IPS-20b (cell line): ENCODE measurements at regions not wholly inside any gene's neighbourhood (a gene's known extent, or its start where the extent isn't known, plus 50 kb on each side); places are given as distances from the start of the nearest gene placed in this dataset.
"Not testable (repeated sequence)": the region's sequence is repeated elsewhere in the genome, so short reads cannot be mapped to it uniquely, and the experiment has no call there.

Source experiments
- H3K27ac ChIP-seq: one replicate; pipeline ENCODE4 v1.5.1; 2013; ENCODE audit warnings: low read length
- H3K27me3 ChIP-seq: 2 replicates; pipeline ENCODE4 v1.6.1; 2013; ENCODE audit warnings: mild to moderate bottlenecking, low read length, inconsistent platforms; ENCODE audit not compliant: insufficient read depth
- H3K36me3 ChIP-seq: 2 replicates; pipeline ENCODE4 v1.6.1; 2013; ENCODE audit warnings: low read depth, mild to moderate bottlenecking, inconsistent platforms, low read length, moderate library complexity; ENCODE audit not compliant: insufficient read depth
- H3K4me1 ChIP-seq: 2 replicates; pipeline ENCODE4 v1.6.1; 2013; ENCODE audit warnings: mild to moderate bottlenecking, control low read depth, inconsistent platforms, low read length, moderate library complexity; ENCODE audit not compliant: insufficient read depth
- H3K4me3 ChIP-seq: 2 replicates; pipeline ENCODE4 v1.5.1; 2013; ENCODE audit warnings: mild to moderate bottlenecking, low read length, inconsistent platforms
- H3K9ac ChIP-seq: 2 replicates; pipeline ENCODE4 v1.6.1; 2013; ENCODE audit warnings: low read depth, mild to moderate bottlenecking, inconsistent platforms, low read length, moderate library complexity
- H3K9me3 ChIP-seq: 2 replicates; pipeline ENCODE4 v1.6.1; 2013; ENCODE audit warnings: mild to moderate bottlenecking, low read depth, low read length, inconsistent platforms; ENCODE audit not compliant: insufficient read depth

DNA sequence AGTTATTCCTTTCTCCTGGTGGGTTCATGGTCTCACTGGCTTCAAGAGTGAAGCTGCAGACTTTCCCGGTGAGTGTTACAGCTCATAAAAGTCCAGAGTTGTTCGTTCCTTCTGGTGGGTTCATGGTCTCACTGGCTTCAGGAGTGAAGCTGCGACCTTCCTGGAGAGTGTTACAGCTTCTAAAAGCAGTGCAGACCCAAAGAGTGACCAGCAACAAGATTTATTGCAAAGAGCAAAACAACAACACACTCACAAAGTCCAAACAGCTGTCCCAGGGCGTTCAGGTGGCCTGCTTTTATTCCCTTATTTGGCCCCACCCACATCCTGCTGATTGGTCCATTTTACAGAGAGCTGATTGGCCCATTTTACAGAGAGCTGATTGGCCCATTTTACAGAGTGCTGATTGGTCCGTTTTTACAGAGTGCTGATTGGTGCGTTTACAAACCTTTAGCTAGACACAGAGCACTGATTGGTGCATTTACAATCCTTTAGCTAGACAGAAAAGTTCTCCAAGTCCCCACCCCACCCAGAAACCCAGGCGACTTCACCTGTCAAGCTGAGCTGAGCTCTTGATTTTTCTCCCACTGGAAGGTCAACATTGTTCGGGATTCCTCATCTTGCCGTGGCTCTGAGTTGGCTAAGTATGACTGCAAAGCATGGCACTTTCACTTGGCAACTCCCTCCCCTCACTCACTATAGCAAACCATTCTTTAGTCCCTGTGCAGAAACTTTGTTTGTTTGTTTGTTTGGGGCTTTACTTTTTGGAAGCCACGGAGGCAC is 87.3 kb upstream of the EEPD1 start:
- not testable (repeated sequence) for H3K9me3 ChIP-seq, H3K27ac ChIP-seq, H3K9ac ChIP-seq, H3K27me3 ChIP-seq, H3K36me3 ChIP-seq, H3K4me3 ChIP-seq
- H3K4me1 ChIP-seq, result peaks cover 19% of the 10 kb centered on the region

DNA sequence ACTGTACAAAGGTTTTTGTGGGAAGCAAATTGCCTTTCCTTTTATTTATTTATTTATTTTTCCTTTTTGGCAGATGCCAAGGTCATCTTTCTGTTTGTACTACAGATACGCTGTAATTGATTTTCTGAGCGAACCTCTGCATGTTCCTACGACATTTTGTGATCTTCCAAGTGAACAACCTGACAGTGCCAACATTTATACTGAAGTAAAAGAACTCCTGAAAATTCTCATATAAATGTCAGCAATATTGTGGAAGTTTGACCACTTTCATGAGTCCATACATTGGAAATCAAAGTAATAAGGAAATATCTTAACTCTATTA is 86.8 kb upstream of the EEPD1 start:
- no peaks in the 10 kb centered on the region for H3K36me3 ChIP-seq
- H3K9me3 ChIP-seq, result no peaks in the 10 kb centered on the region
- peaks cover 19% of the 10 kb centered on the region for H3K4me1 ChIP-seq
- H3K27me3 ChIP-seq, result no peaks in the 10 kb centered on the region
- no peak overlapping the region for H3K27ac ChIP-seq
- H3K4me3 ChIP-seq, result no peak overlapping the region
- no peak overlapping the region for H3K9ac ChIP-seq

DNA sequence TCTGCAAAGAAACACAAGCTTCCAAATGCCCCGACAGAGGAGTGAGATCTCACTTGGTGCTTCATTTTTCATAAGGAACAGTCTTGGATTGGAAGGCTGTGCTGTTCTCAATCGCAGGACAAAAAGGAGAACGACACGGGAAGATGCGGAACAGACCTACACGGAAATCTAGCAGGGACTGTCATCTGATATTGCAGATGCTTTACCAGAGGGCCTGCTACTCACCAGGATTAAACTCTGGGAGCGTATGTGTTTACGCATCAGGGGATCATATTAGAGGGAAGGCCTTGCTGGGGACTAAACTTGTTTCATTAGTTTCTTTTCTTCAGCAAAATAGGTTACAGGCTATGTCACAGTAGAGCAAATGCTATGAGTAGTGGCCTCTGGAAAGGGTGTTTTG is 82.8 kb upstream of the EEPD1 start:
- no peak overlapping the region for H3K9ac ChIP-seq
- H3K27me3 ChIP-seq, result no peaks in the 10 kb centered on the region
- H3K27ac ChIP-seq, result no peak overlapping the region
- no peaks in the 10 kb centered on the region for H3K9me3 ChIP-seq
- H3K36me3 ChIP-seq, result no peaks in the 10 kb centered on the region
- no peak overlapping the region for H3K4me3 ChIP-seq
- H3K4me1 ChIP-seq, result no peaks in the 10 kb centered on the region

DNA sequence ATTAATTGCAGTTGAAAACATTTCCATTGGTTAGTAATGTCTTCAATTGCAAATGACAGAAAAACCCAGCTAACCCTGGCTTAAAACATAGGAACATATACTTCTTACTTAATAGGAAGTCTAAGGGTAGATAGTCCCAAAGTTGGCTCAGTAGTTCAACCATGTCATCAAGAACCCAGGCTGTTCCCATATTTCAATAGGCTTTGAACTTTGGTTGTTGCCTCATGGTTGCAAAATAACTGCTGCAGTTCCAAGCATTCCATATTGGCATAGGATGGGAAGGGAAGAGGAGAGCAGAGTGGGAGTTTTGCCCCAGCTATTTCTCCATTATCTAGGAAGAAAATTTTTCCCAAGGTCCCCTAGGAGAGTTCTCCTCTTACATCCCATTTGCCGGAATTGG is 81.4 kb upstream of the EEPD1 start:
- Histone ChIP-seq H3K4me1 (no peaks in the 10 kb centered on the region; the same call in 1 of the 2 replicates), H3K9me3 (no peaks in the 10 kb centered on the region), H3K9ac (no peak overlapping the region), H3K4me3 (no peak overlapping the region), H3K36me3 (no peaks in the 10 kb centered on the region), H3K27me3 (no peaks in the 10 kb centered on the region), H3K27ac (no peak overlapping the region)

DNA sequence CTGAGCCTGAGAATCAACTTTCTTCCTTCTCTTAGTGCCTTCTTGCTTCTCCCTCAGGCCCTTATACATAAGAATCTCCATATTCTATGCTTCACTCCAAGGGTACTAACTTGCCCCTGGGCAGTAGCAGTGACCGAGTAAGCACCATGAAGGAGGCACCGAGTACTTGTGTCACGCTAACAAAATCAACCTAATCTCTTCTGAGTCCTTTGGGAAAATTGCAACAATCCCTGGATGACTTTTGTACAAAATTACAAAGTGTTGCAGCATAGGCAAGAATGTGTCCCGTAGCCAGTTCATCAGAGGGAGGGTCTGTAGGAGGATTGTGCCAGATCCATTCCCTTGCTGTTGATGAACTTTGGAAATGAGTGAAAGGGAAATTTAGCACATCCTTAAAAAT is 80.4 kb upstream of the EEPD1 start:
- no peaks in the 10 kb centered on the region for H3K27me3 ChIP-seq
- no peaks in the 10 kb centered on the region; the same call in 1 of the 2 replicates for H3K4me1 ChIP-seq
- H3K9me3 ChIP-seq, result no peaks in the 10 kb centered on the region
- no peaks in the 10 kb centered on the region for H3K36me3 ChIP-seq
- no peak overlapping the region for H3K4me3 ChIP-seq
- no peak overlapping the region for H3K27ac ChIP-seq
- no peak overlapping the region for H3K9ac ChIP-seq

DNA sequence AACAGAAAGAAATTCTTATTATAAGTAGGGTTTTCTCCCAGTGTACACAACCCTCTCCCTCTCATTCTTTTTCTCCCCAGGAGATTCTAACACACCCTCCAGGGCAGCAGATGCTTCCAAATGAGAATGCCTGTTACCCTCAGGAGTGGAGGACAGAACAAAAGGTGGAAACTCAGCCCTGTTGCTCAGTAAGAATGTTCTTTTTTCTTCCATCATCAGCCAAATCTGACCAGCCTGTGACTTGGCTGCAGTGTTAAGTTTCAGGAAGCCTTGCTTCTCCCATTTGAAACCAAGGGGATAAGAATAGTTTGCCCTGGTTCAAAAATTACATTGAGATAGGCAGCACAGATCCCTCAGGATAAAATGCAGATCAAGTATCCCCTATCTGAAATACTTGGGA is 77.5 kb upstream of the EEPD1 start:
- Histone ChIP-seq H3K27me3 (no peaks in the 10 kb centered on the region), H3K27ac (no peak overlapping the region), H3K36me3 (no peaks in the 10 kb centered on the region)

DNA sequence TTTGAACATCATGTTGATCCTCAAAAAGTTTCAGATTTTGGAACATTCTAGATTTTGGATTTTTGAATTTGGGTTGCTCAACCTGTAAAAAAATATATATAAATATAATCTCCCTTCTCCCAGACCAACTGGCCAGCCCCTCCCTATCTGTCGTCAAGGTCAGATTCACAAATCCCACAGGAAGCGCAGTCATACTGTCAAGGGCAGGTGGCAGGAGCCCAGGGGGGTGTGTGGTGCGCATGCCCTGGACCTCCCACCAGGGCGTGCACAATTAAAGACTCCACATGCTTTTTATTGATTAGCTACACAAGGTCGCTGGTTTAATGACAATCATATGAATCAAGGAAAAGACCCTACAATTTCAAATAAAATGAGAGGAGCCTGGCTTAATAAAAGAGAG is 77.0 kb upstream of the EEPD1 start:
- Histone ChIP-seq H3K27me3 (no peaks in the 10 kb centered on the region), H3K27ac (no peak overlapping the region), H3K4me1 (no peaks in the 10 kb centered on the region; the same call in 1 of the 2 replicates), H3K4me3 (no peak overlapping the region), H3K9me3 (no peaks in the 10 kb centered on the region), H3K9ac (no peak overlapping the region), H3K36me3 (no peaks in the 10 kb centered on the region)

More for the DNA sequence above, 77.5 kb upstream of the EEPD1 start:
- H3K4me1 ChIP-seq, result no peaks in the 10 kb centered on the region; the same call in 1 of the 2 replicates
- no peak overlapping the region for H3K4me3 ChIP-seq
- H3K9ac ChIP-seq, result no peak overlapping the region
- H3K9me3 ChIP-seq, result no peaks in the 10 kb centered on the region

DNA sequence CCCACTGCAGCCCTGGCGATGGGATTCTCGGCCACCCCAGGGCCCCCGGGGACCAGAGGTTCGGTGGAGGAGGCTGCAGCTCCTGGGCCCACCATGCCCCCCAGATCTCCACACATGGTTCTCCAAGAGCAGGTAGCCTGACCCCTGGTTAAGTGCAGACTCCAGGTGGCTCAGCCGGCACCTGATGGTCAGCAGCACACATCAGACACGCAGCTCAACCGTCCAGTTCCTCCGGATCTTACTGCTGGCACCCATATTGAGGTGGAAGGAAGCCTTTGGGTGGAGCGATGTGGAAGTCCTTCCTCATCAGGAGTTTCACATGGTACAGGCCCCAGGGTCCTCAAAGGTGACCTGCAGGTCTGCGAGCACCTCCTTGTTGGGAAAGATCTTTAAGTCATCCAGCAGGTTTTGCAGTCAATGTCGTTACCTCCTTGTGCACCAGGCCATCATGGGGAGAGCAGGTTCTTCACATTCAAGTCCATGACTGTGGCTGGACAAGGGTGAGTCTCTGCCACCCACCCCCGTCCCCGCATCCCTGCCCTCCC is 74.2 kb upstream of the EEPD1 start:
- Histone ChIP-seq H3K27ac (no peak overlapping the region), H3K9ac (no peak overlapping the region), H3K36me3 (no peaks in the 10 kb centered on the region), H3K9me3 (no peaks in the 10 kb centered on the region), H3K4me1 (no peaks in the 10 kb centered on the region; the same call in 1 of the 2 replicates), H3K4me3 (no peak overlapping the region), H3K27me3 (peaks cover 4% of the 10 kb centered on the region)

DNA sequence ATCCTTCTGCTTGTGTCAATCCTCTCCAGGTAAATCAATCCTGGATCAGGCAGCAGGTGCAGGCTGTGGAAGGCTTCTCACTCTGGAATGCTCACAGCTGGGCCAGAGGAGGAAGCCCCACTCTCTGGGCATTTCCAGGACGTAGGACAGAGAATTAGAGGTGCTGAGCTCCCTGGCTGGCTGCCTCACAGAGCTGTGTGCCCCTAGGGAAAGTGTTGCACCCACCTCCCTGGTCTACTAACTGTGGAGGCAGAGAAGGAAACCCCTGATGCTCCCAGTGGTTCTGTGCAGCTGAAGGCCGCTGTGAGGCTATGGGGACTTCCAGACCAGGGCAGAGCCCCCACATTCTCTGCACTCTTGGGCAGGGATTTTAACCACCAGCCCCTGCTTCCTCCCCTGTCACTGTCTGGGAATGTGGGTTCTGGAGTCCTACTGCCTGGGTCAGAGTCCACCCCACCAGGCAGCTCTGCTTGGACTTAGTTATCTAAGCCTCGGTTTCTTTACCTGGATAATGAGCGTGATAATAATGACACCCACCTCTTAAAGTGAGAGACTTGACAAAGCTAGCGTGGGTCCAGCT is 73.5 kb upstream of the EEPD1 start:
- Histone ChIP-seq H3K4me1 (no peaks in the 10 kb centered on the region; the same call in 1 of the 2 replicates), H3K27me3 (peaks cover 10% of the 10 kb centered on the region), H3K36me3 (no peaks in the 10 kb centered on the region), H3K27ac (no peak overlapping the region), H3K9me3 (no peaks in the 10 kb centered on the region), H3K9ac (no peak overlapping the region), H3K4me3 (no peak overlapping the region)

DNA sequence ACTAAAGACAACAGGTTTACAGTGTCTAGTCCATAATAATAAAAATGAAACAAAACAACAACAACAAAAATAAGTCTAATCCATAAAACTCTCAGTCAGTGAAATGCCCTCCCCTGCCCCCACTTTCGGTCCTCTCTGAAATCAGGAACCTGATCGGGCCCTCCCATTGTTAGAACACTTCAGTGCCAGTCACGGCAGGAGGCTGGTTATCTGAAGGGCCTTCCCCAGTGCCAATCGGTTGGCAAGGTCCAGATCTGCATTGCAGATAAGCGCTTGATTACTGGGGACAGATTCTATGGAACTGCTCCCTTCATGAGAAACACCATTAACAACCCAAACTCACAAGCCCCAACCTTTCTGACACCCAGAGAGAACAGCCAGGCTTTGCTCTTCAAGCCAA is 72.2 kb upstream of the EEPD1 start:
- Histone ChIP-seq H3K9me3 (no peaks in the 10 kb centered on the region), H3K4me3 (no peak overlapping the region), H3K27me3 (peaks cover 19% of the 10 kb centered on the region), H3K27ac (no peak overlapping the region), H3K36me3 (no peaks in the 10 kb centered on the region), H3K4me1 (no peaks in the 10 kb centered on the region), H3K9ac (no peak overlapping the region)

DNA sequence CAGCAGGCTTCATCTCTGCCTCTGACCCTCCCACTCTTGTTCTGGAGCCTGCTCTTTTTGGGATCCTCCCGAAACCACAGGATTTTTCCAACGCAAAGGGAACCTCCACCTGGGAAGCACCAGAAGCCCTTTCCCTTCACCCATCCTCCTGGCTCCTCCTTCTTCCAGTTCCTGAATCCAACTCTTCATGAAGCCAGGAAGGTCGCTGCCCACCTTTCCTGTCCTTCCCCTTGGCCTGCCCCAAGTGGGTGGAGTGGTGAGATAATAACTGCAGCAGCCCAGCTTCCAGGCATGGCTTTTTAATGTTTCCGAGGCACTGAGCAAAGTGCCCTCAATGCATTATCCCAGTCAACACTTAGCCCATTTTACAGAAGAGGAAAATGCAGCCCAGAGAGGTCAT is 70.8 kb upstream of the EEPD1 start:
- Histone ChIP-seq H3K4me3 (no peak overlapping the region), H3K9me3 (no peaks in the 10 kb centered on the region), H3K27me3 (peaks cover 19% of the 10 kb centered on the region), H3K9ac (no peak overlapping the region), H3K36me3 (no peaks in the 10 kb centered on the region), H3K27ac (no peak overlapping the region), H3K4me1 (no peaks in the 10 kb centered on the region)

DNA sequence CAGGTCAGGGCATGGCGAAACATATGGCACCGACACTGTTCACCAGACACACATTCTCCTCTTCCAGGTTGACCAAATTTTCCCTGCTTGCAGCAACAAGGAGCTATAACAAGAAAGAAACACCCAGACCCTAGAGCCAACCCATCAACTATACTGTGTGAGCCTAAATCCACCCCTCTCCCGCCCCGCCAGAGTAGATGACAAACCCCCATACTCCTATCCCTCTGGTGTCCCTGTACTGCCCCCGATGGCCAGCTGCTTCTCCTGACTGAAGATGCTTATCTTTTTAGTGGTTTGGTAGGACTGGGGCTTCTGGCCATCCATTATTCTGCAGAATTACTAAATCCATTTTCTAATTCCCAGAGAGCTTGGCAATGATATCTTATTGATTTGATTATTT is 70.1 kb upstream of the EEPD1 start:
- Histone ChIP-seq H3K27ac (no peak overlapping the region), H3K4me3 (no peak overlapping the region), H3K9me3 (no peaks in the 10 kb centered on the region), H3K36me3 (no peaks in the 10 kb centered on the region), H3K4me1 (no peaks in the 10 kb centered on the region), H3K27me3 (peaks cover 19% of the 10 kb centered on the region), H3K9ac (no peak overlapping the region)
